Liver (tissue), 8 donors: ENCODE measurements at regions not wholly inside any gene's neighbourhood (a gene's known extent, or its start where the extent isn't known, plus 50 kb on each side); places are given as distances from the start of the nearest gene placed in this dataset.

Experiments
- DNase-seq: peaks from one replicate; pipeline ENCODE4 v3.0.0-alpha.2; 2017; ENCODE audit warnings: low spot score
- H3K27ac ChIP-seq, 2 donors: one replicate each; pipeline ENCODE4 v1.7.0; 2013; ENCODE audit warnings: inconsistent platforms in 2 of 2, low read length in 2 of 2, control low read depth in 1 of 2, low read depth in 1 of 2, mild to moderate bottlenecking in 1 of 2
- H3K27me3 ChIP-seq, 4 donors: one replicate each; pipeline versions ENCODE4 v1.6.1 to v1.7.0; 2013; ENCODE audit warnings: low read length in 3 of 4, inconsistent platforms in 1 of 4, mild to moderate bottlenecking in 1 of 4, moderate library complexity in 1 of 4; ENCODE audit not compliant: control insufficient read depth in 4 of 4, insufficient read depth in 4 of 4
- H3K36me3 ChIP-seq, 4 donors: one replicate each; pipeline versions ENCODE4 v1.6.1 to v1.7.0; 2013; ENCODE audit warnings: low read length in 3 of 4, mild to moderate bottlenecking in 3 of 4, low read depth in 1 of 4, moderate library complexity in 1 of 4; ENCODE audit not compliant: control insufficient read depth in 4 of 4, insufficient read depth in 3 of 4
- H3K4me1 ChIP-seq, 4 donors: one replicate each; pipeline versions ENCODE4 v1.6.1 to v1.7.0; 2013; ENCODE audit warnings: low read length in 3 of 4, mild to moderate bottlenecking in 3 of 4, moderate library complexity in 1 of 4; ENCODE audit not compliant: control insufficient read depth in 4 of 4, insufficient read depth in 4 of 4
- H3K4me3 ChIP-seq, 3 donors: one replicate each; pipeline versions ENCODE4 v1.6.1 to v1.7.0; 2013; ENCODE audit warnings: low read length in 3 of 3, control low read depth in 1 of 3, low read depth in 1 of 3, mild to moderate bottlenecking in 1 of 3
- H3K9ac ChIP-seq, 2 donors: one replicate each; pipeline ENCODE4 v1.7.0; 2013; ENCODE audit warnings: low read length in 2 of 2, mild to moderate bottlenecking in 2 of 2, moderate library complexity in 2 of 2, control low read depth in 1 of 2, low read depth in 1 of 2
- H3K9me3 ChIP-seq, 4 donors: one replicate each; pipeline versions ENCODE4 v1.6.1 to v1.7.0; 2013; ENCODE audit warnings: low read length in 3 of 4; ENCODE audit not compliant: control insufficient read depth in 4 of 4
- EGR1 ChIP-seq, 2 donors: IDR thresholded peaks; 2 replicates each; pipeline ENCODE4 v1.6.1; 2016 to 2018; ENCODE audit warnings: antibody characterized with exemption in 2 of 2, low read depth in 2 of 2
- FOXA1 ChIP-seq: IDR thresholded peaks from 2 replicates; pipeline ENCODE4 v1.6.1; 2016; ENCODE audit warnings: antibody characterized with exemption
- FOXA2 ChIP-seq: IDR thresholded peaks from 2 replicates; pipeline ENCODE4 v1.6.1; 2016; ENCODE audit warnings: antibody characterized with exemption
- GABPA ChIP-seq, 2 donors: IDR thresholded peaks in 1 of 2; conservative IDR thresholded peaks in 1 of 2; 2 replicates each; pipeline ENCODE4 v1.6.1; 2016; ENCODE audit warnings: antibody characterized with exemption in 2 of 2, mild to moderate bottlenecking in 1 of 2, moderate library complexity in 1 of 2
- HNF4A ChIP-seq, 2 donors: conservative IDR thresholded peaks; 2 replicates each; pipeline ENCODE4 v1.6.1; 2016; ENCODE audit warnings: antibody characterized with exemption in 2 of 2, mild to moderate bottlenecking in 2 of 2
- HNF4G ChIP-seq: IDR thresholded peaks from 2 replicates; pipeline ENCODE4 v1.6.1; 2016; ENCODE audit warnings: antibody characterized with exemption
- JUND ChIP-seq, 2 donors: IDR thresholded peaks; 2 replicates each; pipeline ENCODE4 v1.6.1; 2016; ENCODE audit warnings: antibody characterized with exemption in 2 of 2
- MAX ChIP-seq: IDR thresholded peaks from 2 replicates; pipeline ENCODE4 v1.6.1; 2016; ENCODE audit warnings: antibody characterized with exemption
- NR2F2 ChIP-seq: IDR thresholded peaks from 2 replicates; pipeline ENCODE4 v1.6.1; 2016; ENCODE audit warnings: antibody characterized with exemption
- RAD21 ChIP-seq, 2 donors: IDR thresholded peaks; 2 replicates each; pipeline ENCODE4 v1.6.1; 2016; ENCODE audit warnings: antibody characterized with exemption in 2 of 2, mild to moderate bottlenecking in 2 of 2
- RXRA ChIP-seq, 2 donors: IDR thresholded peaks; 2 replicates each; pipeline ENCODE4 v1.6.1; 2017 to 2018; ENCODE audit warnings: antibody characterized with exemption in 2 of 2, mild to moderate bottlenecking in 1 of 2
- SP1 ChIP-seq: IDR thresholded peaks from 2 replicates; pipeline ENCODE4 v1.6.1; 2018; ENCODE audit warnings: antibody characterized with exemption, mild to moderate bottlenecking
- TAF1 ChIP-seq: conservative IDR thresholded peaks from 2 replicates; pipeline ENCODE4 v1.6.1; 2016; ENCODE audit warnings: antibody characterized with exemption, mild to moderate bottlenecking
- YY1 ChIP-seq: IDR thresholded peaks from 2 replicates; pipeline ENCODE4 v1.6.1; 2016; ENCODE audit warnings: antibody characterized with exemption, mild to moderate bottlenecking
- WGBS: extraction: QIAGEN DNeasy Blood & Tissue Kit; methylation state at CpG from one replicate; pipeline ENCODE4 v1.1.7; 2013; 5-methylcytosine and 5-hydroxymethylcytosine counted together
- TF ChIP-seq, protein P1 (sequence below): IDR thresholded peaks from 2 replicates; pipeline ENCODE4 v1.6.1; 2016; ENCODE audit warnings: antibody characterized with exemption
- TF ChIP-seq, protein P2 (sequence below): IDR thresholded peaks from 2 replicates; pipeline ENCODE4 v1.6.1; 2016; ENCODE audit warnings: antibody characterized with exemption
- TF ChIP-seq, protein P3 (sequence below): fragments of 150-350 bp; IDR thresholded peaks from 2 replicates; pipeline ENCODE4 v1.5.1; 2017; ENCODE audit warnings: improper control_type of control experiment, low read depth, low read length; ENCODE audit not compliant: missing input control
- TF ChIP-seq, protein P4 (sequence below): IDR thresholded peaks from 2 replicates; pipeline ENCODE4 v1.6.1; 2016; ENCODE audit warnings: antibody characterized with exemption, mild to moderate bottlenecking
- donor health status: healthy.
- donor health status: healthy.
- donor health status: healthy.
- donor health status: healthy.
- donor health status: healthy.

DNA sequence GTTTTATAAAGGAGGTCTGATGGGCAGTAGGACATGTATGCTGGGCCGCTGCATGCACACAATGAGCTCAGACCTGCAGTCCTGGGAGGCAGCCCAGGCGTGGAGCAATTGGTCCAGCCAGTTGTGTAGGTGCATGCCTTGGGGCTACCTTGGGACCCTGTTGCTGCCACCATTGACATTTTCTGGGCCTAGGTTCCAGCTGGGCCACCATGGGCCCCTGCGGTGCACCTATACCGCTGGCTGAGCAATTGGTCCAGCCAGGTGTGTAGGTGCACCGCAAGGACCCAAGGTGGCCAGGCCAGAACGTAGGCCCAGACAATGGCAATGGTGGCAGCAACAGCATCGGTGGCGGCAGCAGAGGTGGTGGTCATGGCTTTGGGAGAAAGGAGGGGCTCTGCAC is 143.9 kb downstream of the PXDC1 start (continued):
- TF ChIP-seq, protein P1, sequence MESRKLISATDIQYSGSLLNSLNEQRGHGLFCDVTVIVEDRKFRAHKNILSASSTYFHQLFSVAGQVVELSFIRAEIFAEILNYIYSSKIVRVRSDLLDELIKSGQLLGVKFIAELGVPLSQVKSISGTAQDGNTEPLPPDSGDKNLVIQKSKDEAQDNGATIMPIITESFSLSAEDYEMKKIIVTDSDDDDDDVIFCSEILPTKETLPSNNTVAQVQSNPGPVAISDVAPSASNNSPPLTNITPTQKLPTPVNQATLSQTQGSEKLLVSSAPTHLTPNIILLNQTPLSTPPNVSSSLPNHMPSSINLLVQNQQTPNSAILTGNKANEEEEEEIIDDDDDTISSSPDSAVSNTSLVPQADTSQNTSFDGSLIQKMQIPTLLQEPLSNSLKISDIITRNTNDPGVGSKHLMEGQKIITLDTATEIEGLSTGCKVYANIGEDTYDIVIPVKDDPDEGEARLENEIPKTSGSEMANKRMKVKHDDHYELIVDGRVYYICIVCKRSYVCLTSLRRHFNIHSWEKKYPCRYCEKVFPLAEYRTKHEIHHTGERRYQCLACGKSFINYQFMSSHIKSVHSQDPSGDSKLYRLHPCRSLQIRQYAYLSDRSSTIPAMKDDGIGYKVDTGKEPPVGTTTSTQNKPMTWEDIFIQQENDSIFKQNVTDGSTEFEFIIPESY, result no peak
- TF ChIP-seq, protein P2, sequence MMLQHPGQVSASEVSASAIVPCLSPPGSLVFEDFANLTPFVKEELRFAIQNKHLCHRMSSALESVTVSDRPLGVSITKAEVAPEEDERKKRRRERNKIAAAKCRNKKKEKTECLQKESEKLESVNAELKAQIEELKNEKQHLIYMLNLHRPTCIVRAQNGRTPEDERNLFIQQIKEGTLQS, result no peak
- no peak for TF ChIP-seq SP1

DNA sequence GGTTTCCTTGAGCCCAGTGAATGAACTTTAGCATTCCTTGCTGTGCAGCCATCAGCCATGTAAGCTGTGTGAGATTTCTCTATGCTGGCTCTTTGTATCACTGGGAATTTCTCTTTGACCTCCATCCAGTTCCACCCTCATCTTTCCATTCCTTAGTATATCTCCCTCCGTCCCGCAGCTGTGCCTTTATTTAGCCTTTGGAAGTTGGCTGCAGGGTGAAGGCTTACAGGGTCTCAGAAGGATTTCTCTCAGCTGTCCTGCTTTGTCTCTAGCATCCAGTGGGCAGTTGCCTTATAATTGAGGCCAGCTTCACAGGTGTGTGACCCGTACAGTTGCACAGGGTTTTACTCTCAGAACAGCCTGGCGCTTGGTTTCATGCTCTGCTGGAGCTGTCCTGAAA is 144.3 kb downstream of the PXDC1 start:
- Histone ChIP-seq H3K9me3 (peaks cover 0 to 3% (median 0%) of the 10 kb centered on the region in 4 donors), H3K36me3 (no peaks in the 10 kb centered on the region), H3K4me3 (no peak overlapping the region), H3K27me3 (no peaks in the 10 kb centered on the region), H3K9ac (no peak overlapping the region), H3K4me1 (no peaks in the 10 kb centered on the region), H3K27ac (no peak overlapping the region)
- WGBS, result 92% methylated on average over 4 of the region's 4 CpGs
- TF ChIP-seq RXRA (IDR thresholded peaks at IDR 0.05), result no peak
- DNase-seq, result peak; percentile 26

- Histone ChIP-seq H3K9me3 (peaks cover 0 to 5% (median 0%) of the 10 kb centered on the region in 4 donors), H3K4me1 (no peaks in the 10 kb centered on the region), H3K36me3 (no peaks in the 10 kb centered on the region), H3K4me3 (no peak overlapping the region), H3K9ac (no peak overlapping the region), H3K27ac (no peak overlapping the region), H3K27me3 (no peaks in the 10 kb centered on the region)
- 92% methylated on average over 5 of the region's 5 CpGs for WGBS
- no peak for DNase-seq
- TF ChIP-seq FOXA1 (no peak), JUND (IDR thresholded peaks at IDR 0.05) (no peak), RXRA (IDR thresholded peaks at IDR 0.05) (no peak), SP1 (no peak), HNF4A (conservative IDR thresholded peaks at IDR 0.05) (no peak), FOXA2 (no peak), TAF1 (no peak), YY1 (no peak), GABPA (IDR thresholded peaks at IDR 0.05 in 1 of 2, conservative IDR thresholded peaks at IDR 0.05 in 1 of 2) (no peak), MAX (no peak), HNF4G (no peak), EGR1 (IDR thresholded peaks at IDR 0.05; ENCODE audit: low read depth in 2 of 2) (no peak), NR2F2 (no peak), RAD21 (IDR thresholded peaks at IDR 0.05) (no peak)
- TF ChIP-seq, protein P2, result no peak
- TF ChIP-seq, protein P3, sequence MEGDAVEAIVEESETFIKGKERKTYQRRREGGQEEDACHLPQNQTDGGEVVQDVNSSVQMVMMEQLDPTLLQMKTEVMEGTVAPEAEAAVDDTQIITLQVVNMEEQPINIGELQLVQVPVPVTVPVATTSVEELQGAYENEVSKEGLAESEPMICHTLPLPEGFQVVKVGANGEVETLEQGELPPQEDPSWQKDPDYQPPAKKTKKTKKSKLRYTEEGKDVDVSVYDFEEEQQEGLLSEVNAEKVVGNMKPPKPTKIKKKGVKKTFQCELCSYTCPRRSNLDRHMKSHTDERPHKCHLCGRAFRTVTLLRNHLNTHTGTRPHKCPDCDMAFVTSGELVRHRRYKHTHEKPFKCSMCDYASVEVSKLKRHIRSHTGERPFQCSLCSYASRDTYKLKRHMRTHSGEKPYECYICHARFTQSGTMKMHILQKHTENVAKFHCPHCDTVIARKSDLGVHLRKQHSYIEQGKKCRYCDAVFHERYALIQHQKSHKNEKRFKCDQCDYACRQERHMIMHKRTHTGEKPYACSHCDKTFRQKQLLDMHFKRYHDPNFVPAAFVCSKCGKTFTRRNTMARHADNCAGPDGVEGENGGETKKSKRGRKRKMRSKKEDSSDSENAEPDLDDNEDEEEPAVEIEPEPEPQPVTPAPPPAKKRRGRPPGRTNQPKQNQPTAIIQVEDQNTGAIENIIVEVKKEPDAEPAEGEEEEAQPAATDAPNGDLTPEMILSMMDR, result no peak
- TF ChIP-seq, protein P4, sequence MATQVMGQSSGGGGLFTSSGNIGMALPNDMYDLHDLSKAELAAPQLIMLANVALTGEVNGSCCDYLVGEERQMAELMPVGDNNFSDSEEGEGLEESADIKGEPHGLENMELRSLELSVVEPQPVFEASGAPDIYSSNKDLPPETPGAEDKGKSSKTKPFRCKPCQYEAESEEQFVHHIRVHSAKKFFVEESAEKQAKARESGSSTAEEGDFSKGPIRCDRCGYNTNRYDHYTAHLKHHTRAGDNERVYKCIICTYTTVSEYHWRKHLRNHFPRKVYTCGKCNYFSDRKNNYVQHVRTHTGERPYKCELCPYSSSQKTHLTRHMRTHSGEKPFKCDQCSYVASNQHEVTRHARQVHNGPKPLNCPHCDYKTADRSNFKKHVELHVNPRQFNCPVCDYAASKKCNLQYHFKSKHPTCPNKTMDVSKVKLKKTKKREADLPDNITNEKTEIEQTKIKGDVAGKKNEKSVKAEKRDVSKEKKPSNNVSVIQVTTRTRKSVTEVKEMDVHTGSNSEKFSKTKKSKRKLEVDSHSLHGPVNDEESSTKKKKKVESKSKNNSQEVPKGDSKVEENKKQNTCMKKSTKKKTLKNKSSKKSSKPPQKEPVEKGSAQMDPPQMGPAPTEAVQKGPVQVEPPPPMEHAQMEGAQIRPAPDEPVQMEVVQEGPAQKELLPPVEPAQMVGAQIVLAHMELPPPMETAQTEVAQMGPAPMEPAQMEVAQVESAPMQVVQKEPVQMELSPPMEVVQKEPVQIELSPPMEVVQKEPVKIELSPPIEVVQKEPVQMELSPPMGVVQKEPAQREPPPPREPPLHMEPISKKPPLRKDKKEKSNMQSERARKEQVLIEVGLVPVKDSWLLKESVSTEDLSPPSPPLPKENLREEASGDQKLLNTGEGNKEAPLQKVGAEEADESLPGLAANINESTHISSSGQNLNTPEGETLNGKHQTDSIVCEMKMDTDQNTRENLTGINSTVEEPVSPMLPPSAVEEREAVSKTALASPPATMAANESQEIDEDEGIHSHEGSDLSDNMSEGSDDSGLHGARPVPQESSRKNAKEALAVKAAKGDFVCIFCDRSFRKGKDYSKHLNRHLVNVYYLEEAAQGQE, result no peak
- TF ChIP-seq, protein P1, result no peak
Measured at GRCh38 chr6:3603340-3604130, 146.7 kb upstream of the SLC22A23 start.
